PC-3 (cell line): ENCODE measurements at regions not wholly inside any gene's neighbourhood (a gene's known extent, or its start where the extent isn't known, plus 50 kb on each side); places are given as distances from the start of the nearest gene placed in this dataset.

Source experiments
- ATAC-seq: fragments of 200-7000 bp; cut with Tn5 transposase; 2 replicates; pipeline ENCODE4 v1.9.1; 2020; ENCODE audit warnings: mild to moderate bottlenecking, moderate library complexity
- BruUV-seq: library from RNA; stranded (reverse); fragments of 400-500 nt; replicated peaks from 2 replicates; lab custom pipeline; 2021; lab: Mats Ljungman, UMichigan
- CTCF ChIA-PET: fragments of 300-600 bp; sonication (Branson Sonifier 250); formaldehyde crosslinking; loops from one replicate; lab custom pipeline; 2022; ENCODE audit warnings: antibody characterized with exemption; lab: Charles Lee
- POLR2A ChIA-PET: fragments of 300-600 bp; sonication (Branson Sonifier 250); formaldehyde crosslinking; loops from one replicate; lab custom pipeline; 2022; ENCODE audit warnings: antibody characterized with exemption; ENCODE audit not compliant: unreplicated experiment; lab: Charles Lee
- DNase-seq: peaks from one replicate; pipeline ENCODE4 v3.0.0-alpha.2; 2015
- H2AFZ ChIP-seq: fragments of 300-600 bp; sonication (generic); 2 replicates; pipeline ENCODE4 v1.6.0; 2016; ENCODE audit warnings: antibody characterized with exemption, low read length
- H3F3A ChIP-seq: fragments of 300-600 bp; sonication (generic); one replicate; pipeline ENCODE4 v1.6.0; 2017; ENCODE audit warnings: antibody characterized with exemption, low read length, control low read depth, mild to moderate bottlenecking; ENCODE audit not compliant: unreplicated experiment
- H3K27ac ChIP-seq: fragments of 300-600 bp; sonication (generic); 2 replicates; pipeline ENCODE4 v1.5.1; 2016; ENCODE audit warnings: mild to moderate bottlenecking, low read length
- H3K27me3 ChIP-seq: fragments of 300-600 bp; sonication (generic); 2 replicates; pipeline ENCODE4 v1.6.1; 2016; ENCODE audit warnings: low read length, mixed read lengths
- H3K36me3 ChIP-seq: fragments of 300-600 bp; sonication (generic); 2 replicates; pipeline ENCODE4 v1.6.1; 2016; ENCODE audit warnings: low read depth, mixed run types, low read length, mixed read lengths
- H3K4me1 ChIP-seq: fragments of 300-600 bp; sonication (generic); 2 replicates; pipeline ENCODE4 v1.5.1; 2016; ENCODE audit warnings: low read length; ENCODE audit not compliant: insufficient read depth
- H3K4me2 ChIP-seq: fragments of 300-600 bp; sonication (generic); 2 replicates; pipeline ENCODE4 v1.6.0; 2016; ENCODE audit warnings: low read length
- H3K4me3 ChIP-seq: fragments of 300-600 bp; sonication (generic); 2 replicates; pipeline ENCODE4 v1.5.1; 2016; ENCODE audit warnings: mild to moderate bottlenecking, low read length, mixed read lengths
- H3K79me2 ChIP-seq: fragments of 300-600 bp; sonication (generic); 2 replicates; pipeline ENCODE4 v1.6.1; 2017; ENCODE audit warnings: low read length, mixed read lengths
- H3K9ac ChIP-seq: fragments of 300-600 bp; sonication (generic); 2 replicates; pipeline ENCODE4 v1.6.0; 2016; ENCODE audit warnings: mild to moderate bottlenecking, low read length
- H3K9me2 ChIP-seq: fragments of 300-600 bp; sonication (generic); replicated peaks from 2 replicates; pipeline ENCODE4 v1.6.1; 2016; ENCODE audit warnings: mixed run types, low read length, mixed read lengths
- H3K9me3 ChIP-seq: fragments of 300-600 bp; sonication (generic); 2 replicates; pipeline ENCODE4 v1.6.1; 2016; ENCODE audit warnings: low read length, mixed read lengths
- H4K20me1 ChIP-seq: fragments of 300-600 bp; sonication (generic); 2 replicates; pipeline ENCODE4 v1.6.1; 2016; ENCODE audit warnings: low read length, mixed read lengths
- CTCF ChIP-seq: fragments of 300-600 bp; sonication (generic); conservative IDR thresholded peaks from 2 replicates; pipeline ENCODE4 v1.5.1; 2017; ENCODE audit warnings: antibody characterized with exemption, low read depth, mild to moderate bottlenecking, low read length
- EZH2 ChIP-seq: fragments of 300-600 bp; sonication (generic); IDR thresholded peaks from one replicate; pipeline ENCODE4 v1.6.1; 2017; ENCODE audit warnings: antibody characterized with exemption, mild to moderate bottlenecking, low read length; ENCODE audit not compliant: unreplicated experiment
- EZH2phosphoT487 ChIP-seq: fragments of 300-600 bp; sonication (generic); IDR thresholded peaks from 2 replicates; pipeline ENCODE4 v1.6.1; 2018; ENCODE audit warnings: mild to moderate bottlenecking, antibody characterized with exemption, low read length, borderline replicate concordance
- intact Hi-C: fragments of 100-400 bp; cut with micrococcal nuclease; formaldehyde crosslinking; loops from 2 replicates; pipeline ENCODE4 v1.9.0; 2023

DNA sequence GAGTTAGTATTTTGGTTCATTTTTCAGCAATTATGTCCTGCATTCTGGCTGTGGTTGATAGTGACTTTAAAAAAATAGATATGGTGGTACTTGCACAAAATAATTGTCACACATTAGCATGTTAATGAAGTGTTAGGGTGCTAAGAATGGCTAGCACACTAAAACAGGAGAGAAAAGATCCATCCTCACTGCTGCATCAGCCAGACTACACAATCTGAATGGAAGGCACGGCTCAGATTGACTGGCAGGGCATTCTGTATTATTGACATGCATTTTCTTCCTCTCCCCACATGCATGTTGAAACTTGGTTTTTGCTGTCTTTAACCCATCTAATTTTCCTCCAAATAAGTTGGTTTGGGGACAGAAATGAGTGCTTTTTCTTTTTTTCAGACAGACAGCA is 306.3 kb downstream of the PRL start:
- DNase-seq, result no peak

DNA sequence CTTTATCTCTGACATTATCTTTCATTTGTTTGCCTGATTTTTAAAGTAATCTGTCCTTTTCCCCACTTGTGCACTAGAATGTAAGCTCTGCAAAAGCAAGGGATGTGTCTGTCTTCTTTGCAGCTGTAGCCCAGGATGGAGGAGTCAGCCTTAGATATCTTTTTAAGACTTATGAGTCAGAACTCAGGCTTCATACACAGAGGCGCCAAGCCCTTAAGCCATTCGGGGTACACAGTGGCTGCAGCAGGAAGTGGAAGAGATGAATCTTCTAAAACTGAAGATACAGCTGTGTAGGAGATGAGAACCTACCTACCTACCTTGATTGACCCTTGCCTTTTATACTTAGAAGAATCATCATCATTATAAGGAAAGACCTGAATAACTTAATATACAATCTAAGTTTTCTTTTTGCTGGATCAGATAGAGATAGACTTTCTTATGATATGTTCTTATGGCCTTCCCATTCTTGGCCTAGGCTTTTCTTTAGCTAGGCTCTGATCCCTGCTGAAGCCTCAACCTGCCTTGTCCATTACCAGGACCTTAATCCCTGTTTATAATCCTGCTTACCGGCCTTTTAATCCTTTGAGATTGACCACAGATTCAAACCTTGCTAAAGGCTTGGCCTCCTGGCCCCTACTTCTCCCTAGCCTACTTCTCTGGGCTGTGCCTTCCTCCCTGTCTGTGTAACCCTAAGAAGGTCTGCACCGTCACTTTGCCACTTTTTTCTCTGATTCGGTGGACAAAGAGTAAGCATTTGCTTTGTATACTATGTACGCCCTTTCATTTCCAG is 304.5 kb downstream of the PRL start:
- H3K79me2 ChIP-seq, result no peaks in the 10 kb centered on the region
- ChIA-PET CTCF (no interaction called here), POLR2A (interaction anchor here (0.6 kb wide), 1 partner anchor 862 kb away, joined by 8 read pairs; no protein-coding TSS in a partner anchor)
- no peaks in the 10 kb centered on the region for H3K9me2 ChIP-seq
- ATAC-seq (peak; percentile 95), DNase-seq (peak; percentile 64)
- H3K27ac ChIP-seq, result no peak overlapping the region
- no peaks in the 10 kb centered on the region for H3K36me3 ChIP-seq
- no peak overlapping the region for H3K9ac ChIP-seq
- no peak overlapping the region for H2AFZ ChIP-seq
- H3K9me3 ChIP-seq, result no peaks in the 10 kb centered on the region
- no peaks in the 10 kb centered on the region for H3F3A ChIP-seq
- H4K20me1 ChIP-seq, result no peaks in the 10 kb centered on the region
- H3K4me1 ChIP-seq, result peaks cover 17% of the 10 kb centered on the region
- no peaks in the 10 kb centered on the region for H3K27me3 ChIP-seq
- TF ChIP-seq EZH2 (no peak), CTCF (no peak), EZH2phosphoT487 (no peak)
- no peak overlapping the region for H3K4me3 ChIP-seq
- H3K4me2 ChIP-seq, result peak overlapping the region; percentile 6; the same call in 1 of the 2 replicates
- no TSS peak for BruUV-seq
- intact Hi-C loops, result no loop called here

More for the DNA sequence above, 306.3 kb downstream of the PRL start:
- H3F3A ChIP-seq, result no peaks in the 10 kb centered on the region
- H4K20me1 ChIP-seq, result no peaks in the 10 kb centered on the region
- no peaks in the 10 kb centered on the region for H3K27me3 ChIP-seq
- no peaks in the 10 kb centered on the region for H3K9me3 ChIP-seq
- no peak overlapping the region for H2AFZ ChIP-seq
- no peak overlapping the region for H3K4me2 ChIP-seq
- TF ChIP-seq CTCF (no peak), EZH2 (no peak), EZH2phosphoT487 (no peak)
- H3K9ac ChIP-seq, result no peak overlapping the region
- H3K79me2 ChIP-seq, result no peaks in the 10 kb centered on the region
- no peak overlapping the region for H3K27ac ChIP-seq
- H3K9me2 ChIP-seq, result no peaks in the 10 kb centered on the region
- peaks cover 25% of the 10 kb centered on the region for H3K4me1 ChIP-seq
- CTCF ChIA-PET, result no interaction called here
- no peaks in the 10 kb centered on the region for H3K36me3 ChIP-seq
- H3K4me3 ChIP-seq, result no peak overlapping the region
- POLR2A ChIA-PET, result interaction anchor here (0.6 kb wide), 1 partner anchor 25 kb away, joined by 4 read pairs; no protein-coding TSS in a partner anchor
- ATAC-seq, result no peak
- BruUV-seq, result no TSS peak
- intact Hi-C loops, result no loop called here

DNA sequence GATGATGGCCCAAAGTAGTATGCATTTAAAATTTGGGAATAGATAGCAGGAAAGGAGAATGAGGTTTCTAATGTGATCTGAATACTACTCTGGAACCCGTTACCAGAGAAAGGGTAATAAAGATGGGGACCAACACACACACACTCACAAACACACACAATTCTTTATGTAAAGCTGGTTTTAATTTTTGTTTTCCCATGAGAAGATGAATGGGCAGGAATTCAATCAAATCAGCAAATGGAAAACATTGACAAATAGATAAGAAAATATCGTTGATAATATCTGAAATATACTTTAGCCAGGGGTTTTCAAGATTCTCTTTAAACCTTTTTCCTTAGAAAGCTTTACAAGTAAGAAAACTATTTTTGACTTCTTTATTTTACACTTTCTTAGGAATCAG is 303.0 kb downstream of the PRL start:
- Histone ChIP-seq H3K4me1 (peaks cover 9% of the 10 kb centered on the region), H3K4me3 (no peak overlapping the region), H3K4me2 (no peak overlapping the region), H3K27ac (no peak overlapping the region), H3K9ac (no peak overlapping the region), H3K9me3 (no peaks in the 10 kb centered on the region), H3F3A (no peaks in the 10 kb centered on the region), H3K36me3 (no peaks in the 10 kb centered on the region), H3K79me2 (no peaks in the 10 kb centered on the region), H4K20me1 (no peaks in the 10 kb centered on the region), H2AFZ (no peak overlapping the region), H3K27me3 (no peaks in the 10 kb centered on the region), H3K9me2 (no peaks in the 10 kb centered on the region)
- intact Hi-C loops, result no loop called here
- CTCF ChIA-PET, result no interaction called here
- BruUV-seq, result no TSS peak
- DNase-seq, result no peak
- POLR2A ChIA-PET, result no interaction called here
- no peak for ATAC-seq
- TF ChIP-seq EZH2 (no peak), CTCF (no peak), EZH2phosphoT487 (no peak)
